ENCODE measurements at regions not wholly inside any gene's neighbourhood (a gene's known extent, or its start where the extent isn't known, plus 50 kb on each side); places are given as distances from the start of the nearest gene placed in this dataset.

DNA sequence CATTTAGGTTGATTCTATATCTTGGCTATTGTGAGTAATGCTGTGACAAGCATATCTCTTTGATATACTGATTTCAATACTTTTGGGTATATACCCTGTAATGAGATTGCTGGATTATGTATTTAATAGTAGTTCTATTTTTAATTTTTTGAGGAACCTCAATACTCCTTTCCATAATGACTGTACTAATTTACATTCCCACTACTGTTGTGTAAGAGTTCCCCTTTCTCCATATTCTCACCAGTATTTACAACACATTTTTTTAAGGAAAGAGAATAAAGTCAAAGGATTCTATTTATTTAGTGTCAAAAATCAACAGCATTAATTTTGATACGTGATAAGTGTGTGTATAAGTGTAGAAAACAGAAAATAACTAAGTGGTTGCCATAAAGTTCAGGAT is 356.4 kb upstream of the EDIL3 start:
- TF ChIP-seq POLR2AphosphoS5 (IDR thresholded peaks at IDR 0.05; ENCODE audit: low read depth, low read length) (no peak), POLR2A (IDR thresholded peaks at IDR 0.05; ENCODE audit: low read depth, low read length) (no peak), TAF1 (IDR thresholded peaks at IDR 0.05; ENCODE audit: low read depth, low read length) (no peak), PAX5 (IDR thresholded peaks at IDR 0.05; ENCODE audit: insufficient read depth, low read length, severe bottlenecking) (no peak), POU2F2 (IDR thresholded peaks at IDR 0.05; ENCODE audit: low read depth, low read length) (no peak), SPI1 (IDR thresholded peaks at IDR 0.05; ENCODE audit: low read depth, low read length) (no peak)
